OCI-LY3 (cell line): ENCODE measurements at regions not wholly inside any gene's neighbourhood (a gene's known extent, or its start where the extent isn't known, plus 50 kb on each side); places are given as distances from the start of the nearest gene placed in this dataset.

ENCODE experiments used
- CTCF ChIP-seq: fragments of 200-600, 300-600 bp; sonication (generic); IDR thresholded peaks from 2 replicates; pipeline ENCODE4 v1.5.1; 2014; ENCODE audit warnings: antibody characterized with exemption, low read length, low read depth
- EZH2phosphoT487 ChIP-seq: fragments of 200-600 bp; shearing (Covaris generic); IDR thresholded peaks from 2 replicates; pipeline ENCODE4 v1.6.1; 2018; ENCODE audit warnings: antibody characterized with exemption, mixed run types, low read depth

GRCh38 chr6:112690497-112691202 is 343.5 kb downstream of the RFPL4B start:
- TF ChIP-seq CTCF, result no peak
- TF ChIP-seq EZH2phosphoT487, result no peak
